Epithelial cell of prostate (primary cell): ENCODE measurements at regions not wholly inside any gene's neighbourhood (a gene's known extent, or its start where the extent isn't known, plus 50 kb on each side); places are given as distances from the start of the nearest gene placed in this dataset.

Source experiments
- DNase-seq: peaks from one replicate; pipeline ENCODE4 v3.0.0-alpha.2; 2011; ENCODE audit warnings: low read depth, low spot score
- H3K27ac ChIP-seq: fragments of 450-650 bp; 2 replicates; pipeline ENCODE4 v1.5.1; 2017; ENCODE audit warnings: mild to moderate bottlenecking

- no peak for DNase-seq
- H3K27ac ChIP-seq: no peak overlapping the region
Measured at GRCh38 chr10:36882781-36883180, 242.6 kb upstream of the ANKRD30A start.

GRCh38 chr10:36880898-36881297 lies 244.5 kb upstream of the ANKRD30A start:
- DNase-seq: peak; percentile 3
- H3K27ac ChIP-seq: no peak overlapping the region

GRCh38 chr10:36872702-36873393 lies 252.6 kb upstream of the ANKRD30A start:
- no peak for DNase-seq
- no peak overlapping the region for H3K27ac ChIP-seq

- DNase-seq: no peak
- H3K27ac ChIP-seq: no peak overlapping the region
Measured at GRCh38 chr10:36840788-36841187, 284.6 kb upstream of the ANKRD30A start.

- no peak overlapping the region for H3K27ac ChIP-seq
- no peak for DNase-seq
Measured at GRCh38 chr10:36837416-36837815, 288.0 kb upstream of the ANKRD30A start.

- DNase-seq: no peak
- H3K27ac ChIP-seq: no peak overlapping the region
Measured at GRCh38 chr10:36819781-36820180, 305.6 kb upstream of the ANKRD30A start.

GRCh38 chr10:36817898-36818297 lies 307.5 kb upstream of the ANKRD30A start:
- DNase-seq: no peak
- no peak overlapping the region for H3K27ac ChIP-seq

GRCh38 chr10:36808625-36809362 lies 316.6 kb upstream of the ANKRD30A start:
- no peak overlapping the region for H3K27ac ChIP-seq
- no peak for DNase-seq

- no peak overlapping the region for H3K27ac ChIP-seq
- DNase-seq: no peak
Measured at GRCh38 chr10:36803229-36803628, 322.2 kb upstream of the ANKRD30A start.

GRCh38 chr10:36802490-36803153 lies 322.8 kb upstream of the ANKRD30A start:
- no peak for DNase-seq
- no peak overlapping the region for H3K27ac ChIP-seq

- no peak overlapping the region for H3K27ac ChIP-seq
- no peak for DNase-seq
Measured at GRCh38 chr10:36801660-36802059, 323.7 kb upstream of the ANKRD30A start.

- no peak for DNase-seq
- no peak overlapping the region for H3K27ac ChIP-seq
Measured at GRCh38 chr10:36794981-36795380, 330.4 kb upstream of the ANKRD30A start.

- no peak overlapping the region for H3K27ac ChIP-seq
- DNase-seq: no peak
Measured at GRCh38 chr10:36789974-36790373, 335.4 kb upstream of the ANKRD30A start.

- DNase-seq: no peak
- H3K27ac ChIP-seq: no peak overlapping the region
Measured at GRCh38 chr10:36788152-36788551, 337.2 kb upstream of the ANKRD30A start.

GRCh38 chr10:36783400-36783799 lies 342.0 kb upstream of the ANKRD30A start:
- H3K27ac ChIP-seq: no peak overlapping the region
- DNase-seq: no peak

GRCh38 chr10:36781570-36781969 lies 343.8 kb upstream of the ANKRD30A start:
- no peak for DNase-seq
- no peak overlapping the region for H3K27ac ChIP-seq

- no peak for DNase-seq
- no peak overlapping the region for H3K27ac ChIP-seq
Measured at GRCh38 chr10:36780158-36780557, 345.2 kb upstream of the ANKRD30A start.

GRCh38 chr10:36779238-36779846 lies 346.1 kb upstream of the ANKRD30A start:
- no peak overlapping the region for H3K27ac ChIP-seq
- no peak for DNase-seq

- no peak overlapping the region for H3K27ac ChIP-seq
- no peak for DNase-seq
Measured at GRCh38 chr10:36778651-36779050, 346.7 kb upstream of the ANKRD30A start.

GRCh38 chr10:36773652-36774051 lies 351.7 kb upstream of the ANKRD30A start:
- DNase-seq: no peak
- H3K27ac ChIP-seq: no peak overlapping the region

GRCh38 chr10:36771725-36772124 lies 353.7 kb upstream of the ANKRD30A start:
- no peak for DNase-seq
- H3K27ac ChIP-seq: no peak overlapping the region
